GM23338 (cell line): ENCODE measurements at regions not wholly inside any gene's neighbourhood (a gene's known extent, or its start where the extent isn't known, plus 50 kb on each side); places are given as distances from the start of the nearest gene placed in this dataset.

Experiments used
- CREB1 ChIP-seq: fragments of 250-450 bp; sonication (Bioruptor Pico); IDR thresholded peaks from 2 replicates; pipeline ENCODE4 v1.5.0; 2020; ENCODE audit warnings: low read depth, mild to moderate bottlenecking, moderate library complexity
- CTCF ChIP-seq, 2 experiments: fragments of 200-600 bp in 1 of 2; sonication (generic) in 1 of 2; conservative IDR thresholded peaks; 2 replicates each; pipeline versions ENCODE4 v1.5.1 to v1.6.1; 2016 to 2017; ENCODE audit warnings: antibody characterized with exemption in 2 of 2, low read depth in 2 of 2, mild to moderate bottlenecking in 2 of 2, moderate library complexity in 1 of 2
- ETS1 ChIP-seq: IDR thresholded peaks from 2 replicates; pipeline ENCODE4 v1.6.1; 2016; ENCODE audit warnings: antibody characterized with exemption
- EZH2 ChIP-seq: fragments of 200-600 bp; sonication (generic); IDR thresholded peaks from one replicate; pipeline ENCODE4 v1.8.0; 2017; ENCODE audit warnings: antibody characterized with exemption, mild to moderate bottlenecking, low read depth; ENCODE audit not compliant: unreplicated experiment
- EZH2phosphoT487 ChIP-seq: fragments of 200-600 bp; sonication (generic); IDR thresholded peaks from one replicate; pipeline ENCODE4 v1.8.1; 2018; ENCODE audit warnings: antibody characterized with exemption; ENCODE audit not compliant: unreplicated experiment
- JUNB ChIP-seq: IDR thresholded peaks from one replicate; pipeline ENCODE4 v1.6.1; 2016; ENCODE audit warnings: antibody characterized with exemption; ENCODE audit not compliant: unreplicated experiment
- POLR2AphosphoS5 ChIP-seq: IDR thresholded peaks from 2 replicates; pipeline ENCODE4 v1.6.1; 2016; ENCODE audit warnings: antibody characterized with exemption, low read depth
- REST ChIP-seq: IDR thresholded peaks from one replicate; pipeline ENCODE4 v1.6.1; 2018; ENCODE audit warnings: antibody characterized with exemption; ENCODE audit not compliant: unreplicated experiment
- ZNF331 ChIP-seq: fragments of 250-450 bp; sonication (Bioruptor Pico); IDR thresholded peaks from 2 replicates; pipeline ENCODE4 v1.5.0; 2020; ENCODE audit warnings: low read depth, mild to moderate bottlenecking, moderate library complexity

GRCh38 chr7:3207387-3207902, 93.6 kb upstream of the SDK1 start:
- no peak for TF ChIP-seq CTCF (conservative IDR thresholded peaks at IDR 0.05; ENCODE audit: low read depth in 2 of 2)
- TF ChIP-seq JUNB: no peak
- no peak for TF ChIP-seq EZH2
- TF ChIP-seq REST: no peak
- TF ChIP-seq ZNF331 (CRISPR knock-in tag): no peak
- TF ChIP-seq POLR2AphosphoS5: no peak
- no peak for TF ChIP-seq EZH2phosphoT487
- TF ChIP-seq ETS1: no peak
- TF ChIP-seq CREB1 (CRISPR knock-in tag): no peak
